Upper lobe of left lung (tissue), 6 donors: ENCODE measurements at regions not wholly inside any gene's neighbourhood (a gene's known extent, or its start where the extent isn't known, plus 50 kb on each side); places are given as distances from the start of the nearest gene placed in this dataset.

Source experiments
- ATAC-seq, 2 donors: fragments of 200-7000 bp; cut with Tn5 transposase; one replicate each; pipeline ENCODE4 v1.9.1; 2022; ENCODE audit warnings: mild to moderate bottlenecking in 2 of 2, moderate library complexity in 2 of 2; ENCODE audit not compliant: low FRiP score in 2 of 2
- DNase-seq, 2 donors: peaks; one replicate each; pipeline ENCODE4 v3.0.0-alpha.2; 2019 to 2020
- H3K27ac ChIP-seq, 4 donors: fragments of 200-600 bp; sonication (generic); one replicate each; pipeline ENCODE4 v1.5.1; 2016 to 2019
- H3K27me3 ChIP-seq, 4 donors: fragments of 200-600 bp; sonication (generic); one replicate each; pipeline ENCODE4 v1.5.1; 2017 to 2019
- H3K36me3 ChIP-seq, 4 donors: fragments of 200-600 bp; sonication (generic); one replicate each; pipeline ENCODE4 v1.5.1; 2016 to 2019
- H3K4me1 ChIP-seq, 4 donors: fragments of 200-600 bp; sonication (generic); one replicate each; pipeline ENCODE4 v1.5.1; 2018 to 2019
- H3K4me3 ChIP-seq, 4 donors: fragments of 200-600 bp; sonication (generic); one replicate each; pipeline ENCODE4 v1.5.1; 2017 to 2019; ENCODE audit warnings: mild to moderate bottlenecking in 2 of 4, moderate library complexity in 1 of 4
- H3K9me3 ChIP-seq, 4 donors: fragments of 200-600 bp; sonication (generic); one replicate each; pipeline ENCODE4 v1.5.1; 2018 to 2019
- EP300 ChIP-seq, 4 donors: sonication (generic); formaldehyde crosslinking; IDR thresholded peaks; one replicate each; pipeline ENCODE4 v1.5.1; 2017; ENCODE audit warnings: antibody characterized with exemption in 4 of 4, control low read depth in 2 of 4
- POLR2A ChIP-seq, 4 donors: fragments of 450-650 bp; IDR thresholded peaks; one replicate each; pipeline ENCODE4 v1.5.1; 2016 to 2017; ENCODE audit warnings: antibody characterized with exemption in 4 of 4, mild to moderate bottlenecking in 2 of 4
- POLR2AphosphoS5 ChIP-seq, 2 donors: sonication (generic); formaldehyde crosslinking; IDR thresholded peaks; one replicate each; pipeline ENCODE4 v1.5.1; 2017; ENCODE audit warnings: antibody characterized with exemption in 2 of 2
- WGBS, 2 donors: methylation state at CpG; one replicate each; pipeline ENCODE4 v1.1.5; 2017 to 2018; 5-methylcytosine and 5-hydroxymethylcytosine counted together
- TF ChIP-seq, protein P1 (sequence below), 6 experiments: fragments of 450-650 bp in 4 of 6; fragments of 200-600 bp in 2 of 6; sonication (generic) in 2 of 6; IDR thresholded peaks; one replicate each; pipeline ENCODE4 v1.5.1; 2016 to 2019; ENCODE audit warnings: antibody characterized with exemption in 6 of 6
- donor health status: DM: no; HTN: no; CAD: no; lungs with moderate emphysema.
- donor health status: DM: no; HTN: yes; CAD: no; lungs with severe emphysema.

DNA sequence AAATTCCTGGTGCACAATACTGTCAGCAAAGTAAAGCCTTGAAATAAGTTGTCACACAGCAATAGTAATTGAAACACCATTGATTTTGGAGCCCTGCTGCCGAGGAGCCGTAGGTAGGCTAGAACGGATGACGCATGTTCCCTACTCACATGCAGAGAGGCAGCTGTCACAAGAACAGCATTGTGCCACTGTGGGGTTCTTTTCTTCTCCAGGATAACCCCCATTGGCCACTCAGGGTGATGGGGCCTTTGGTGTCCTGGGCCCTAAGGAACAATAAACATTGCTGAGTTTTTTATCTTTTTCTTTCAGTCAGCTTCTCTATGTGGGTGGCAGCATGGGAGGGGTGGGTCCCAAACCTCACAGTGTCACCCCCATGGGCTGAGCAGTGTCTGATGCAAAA lies 542.3 kb downstream of the BCOR start:
- Histone ChIP-seq H3K9me3 (no peaks in the 10 kb centered on the region), H3K4me3 (no peak overlapping the region), H3K27me3 (no peaks in the 10 kb centered on the region), H3K27ac (no peak overlapping the region), H3K4me1 (no peaks in the 10 kb centered on the region), H3K36me3 (no peaks in the 10 kb centered on the region)
- DNase-seq = no peak
- no peak for TF ChIP-seq EP300 (IDR thresholded peaks at IDR 0.05)
- TF ChIP-seq, protein P1, sequence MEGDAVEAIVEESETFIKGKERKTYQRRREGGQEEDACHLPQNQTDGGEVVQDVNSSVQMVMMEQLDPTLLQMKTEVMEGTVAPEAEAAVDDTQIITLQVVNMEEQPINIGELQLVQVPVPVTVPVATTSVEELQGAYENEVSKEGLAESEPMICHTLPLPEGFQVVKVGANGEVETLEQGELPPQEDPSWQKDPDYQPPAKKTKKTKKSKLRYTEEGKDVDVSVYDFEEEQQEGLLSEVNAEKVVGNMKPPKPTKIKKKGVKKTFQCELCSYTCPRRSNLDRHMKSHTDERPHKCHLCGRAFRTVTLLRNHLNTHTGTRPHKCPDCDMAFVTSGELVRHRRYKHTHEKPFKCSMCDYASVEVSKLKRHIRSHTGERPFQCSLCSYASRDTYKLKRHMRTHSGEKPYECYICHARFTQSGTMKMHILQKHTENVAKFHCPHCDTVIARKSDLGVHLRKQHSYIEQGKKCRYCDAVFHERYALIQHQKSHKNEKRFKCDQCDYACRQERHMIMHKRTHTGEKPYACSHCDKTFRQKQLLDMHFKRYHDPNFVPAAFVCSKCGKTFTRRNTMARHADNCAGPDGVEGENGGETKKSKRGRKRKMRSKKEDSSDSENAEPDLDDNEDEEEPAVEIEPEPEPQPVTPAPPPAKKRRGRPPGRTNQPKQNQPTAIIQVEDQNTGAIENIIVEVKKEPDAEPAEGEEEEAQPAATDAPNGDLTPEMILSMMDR (IDR thresholded peaks at IDR 0.05) = no peak
- TF ChIP-seq POLR2AphosphoS5 (IDR thresholded peaks at IDR 0.05) = no peak
- no peak for TF ChIP-seq POLR2A (IDR thresholded peaks at IDR 0.05)
- ATAC-seq = no peak
- WGBS, 2 donors = 98% methylated on average over 4 of the region's 4 CpGs; no CpG with 5 or more reads in 1 of the 2 donors

DNA sequence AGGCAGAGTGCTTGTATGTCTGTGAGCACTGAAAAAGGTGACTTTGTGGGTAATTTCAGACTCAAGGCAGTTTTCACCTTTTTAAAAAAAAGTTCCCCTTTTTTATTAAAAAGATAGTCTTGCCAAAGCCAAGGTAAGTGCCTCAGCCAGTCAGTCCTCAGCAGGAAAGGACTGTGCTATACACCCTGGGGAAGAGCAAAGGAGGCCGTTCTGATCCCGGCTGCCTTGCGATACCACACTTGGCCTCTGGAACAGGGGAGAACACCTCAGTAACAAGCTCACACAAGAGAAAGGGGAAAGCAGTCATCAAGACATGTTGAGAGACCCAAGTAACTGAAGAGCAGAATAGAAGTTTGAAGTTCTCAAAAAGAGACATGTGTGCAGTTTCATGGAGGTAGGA lies 541.7 kb downstream of the BCOR start:
- H3K36me3 ChIP-seq = no peaks in the 10 kb centered on the region
- no peak for TF ChIP-seq EP300 (IDR thresholded peaks at IDR 0.05)
- no peak for TF ChIP-seq POLR2AphosphoS5 (IDR thresholded peaks at IDR 0.05)
- no peak for TF ChIP-seq POLR2A (IDR thresholded peaks at IDR 0.05)
- TF ChIP-seq, protein P1 (IDR thresholded peaks at IDR 0.05) = no peak
- H3K27me3 ChIP-seq = no peaks in the 10 kb centered on the region
- no peak for DNase-seq
- no peak for ATAC-seq
- H3K4me3 ChIP-seq = no peak overlapping the region
- H3K9me3 ChIP-seq = no peaks in the 10 kb centered on the region
- 89 to 100% methylated on average over 1 to 3 of the region's 3 CpGs for WGBS, 2 donors
- no peaks in the 10 kb centered on the region for H3K4me1 ChIP-seq
- H3K27ac ChIP-seq = no peak overlapping the region

DNA sequence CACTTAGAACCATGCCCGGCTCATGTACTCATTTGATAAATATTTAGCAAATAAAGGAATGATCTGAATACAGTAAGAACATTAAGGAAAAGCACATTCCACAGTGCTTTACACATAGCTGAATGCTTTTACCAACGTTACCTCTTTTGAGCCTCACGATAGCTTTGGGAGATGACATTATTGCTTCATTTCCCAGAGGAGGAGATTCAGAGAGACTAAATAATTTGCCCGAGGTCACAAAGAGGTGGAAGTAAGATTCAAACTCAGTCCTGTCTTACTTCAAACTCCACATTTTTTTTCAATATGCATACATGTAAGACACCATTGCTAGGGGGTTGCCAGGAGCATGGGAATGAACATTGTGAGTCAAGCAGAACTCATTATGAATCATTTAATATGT lies 538.5 kb downstream of the BCOR start:
- no peaks in the 10 kb centered on the region for H3K36me3 ChIP-seq
- 82 to 84% methylated on average over 4 of the region's 4 CpGs for WGBS, 2 donors
- H3K27me3 ChIP-seq = no peaks in the 10 kb centered on the region
- ATAC-seq (no peak), DNase-seq (no peak)
- no peak for TF ChIP-seq POLR2AphosphoS5 (IDR thresholded peaks at IDR 0.05)
- no peak for TF ChIP-seq POLR2A (IDR thresholded peaks at IDR 0.05)
- TF ChIP-seq EP300 (IDR thresholded peaks at IDR 0.05) = no peak
- TF ChIP-seq, protein P1 (IDR thresholded peaks at IDR 0.05) = no peak
- H3K27ac ChIP-seq = no peak overlapping the region
- no peak overlapping the region for H3K4me3 ChIP-seq
- no peaks in the 10 kb centered on the region for H3K4me1 ChIP-seq
- no peaks in the 10 kb centered on the region for H3K9me3 ChIP-seq

DNA sequence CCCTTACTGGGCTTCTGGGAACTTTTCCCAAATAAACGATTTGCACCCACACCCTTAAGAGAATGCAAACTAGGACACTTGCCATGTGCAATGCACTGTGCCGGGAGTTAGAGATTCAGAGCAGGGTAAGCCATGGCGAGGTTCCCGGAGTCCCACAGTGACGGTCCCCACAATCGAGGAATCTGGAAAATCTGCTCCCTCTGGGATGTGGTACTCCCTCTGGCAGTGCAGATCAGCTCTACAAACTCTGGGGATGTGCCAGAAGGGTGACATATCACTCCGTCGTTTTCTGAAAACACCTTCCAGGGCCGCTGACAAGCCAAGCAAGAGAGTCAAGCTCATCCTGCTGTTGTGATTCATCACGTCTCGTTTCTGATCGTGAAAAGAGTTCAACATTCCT lies 537.5 kb downstream of the BCOR start:
- H3K27ac ChIP-seq = no peak overlapping the region
- DNase-seq (no peak), ATAC-seq (no peak)
- no peaks in the 10 kb centered on the region for H3K4me1 ChIP-seq
- H3K4me3 ChIP-seq = no peak overlapping the region
- TF ChIP-seq POLR2AphosphoS5 (IDR thresholded peaks at IDR 0.05) = no peak
- TF ChIP-seq, protein P1 (IDR thresholded peaks at IDR 0.05) = no peak
- no peak for TF ChIP-seq POLR2A (IDR thresholded peaks at IDR 0.05)
- no peak for TF ChIP-seq EP300 (IDR thresholded peaks at IDR 0.05)
- no peaks in the 10 kb centered on the region for H3K9me3 ChIP-seq
- no peaks in the 10 kb centered on the region for H3K27me3 ChIP-seq
- 80 to 86% methylated on average over 6 to 12 of the region's 12 CpGs for WGBS, 2 donors
- no peaks in the 10 kb centered on the region for H3K36me3 ChIP-seq

DNA sequence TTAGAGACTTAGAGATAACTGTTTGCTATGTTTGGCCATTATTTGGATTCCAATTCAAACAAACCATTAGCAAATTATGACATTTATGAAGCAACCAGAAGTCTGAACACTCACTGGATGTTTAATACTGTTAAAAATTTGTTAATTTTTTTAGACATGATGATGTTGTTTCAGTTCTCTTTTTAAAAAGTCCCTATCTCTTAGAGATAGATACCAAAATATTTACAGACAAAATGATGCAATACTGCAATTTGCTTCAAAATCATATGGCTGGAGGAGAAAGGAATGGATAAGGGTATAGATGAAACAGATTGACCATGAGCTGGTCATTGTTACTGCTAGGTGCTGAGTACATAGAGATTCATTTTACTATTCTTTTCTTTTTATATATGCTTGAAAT lies 534.6 kb downstream of the BCOR start:
- DNase-seq (no peak), ATAC-seq (no peak)
- Histone ChIP-seq H3K36me3 (no peaks in the 10 kb centered on the region), H3K27me3 (no peaks in the 10 kb centered on the region), H3K4me1 (no peaks in the 10 kb centered on the region), H3K9me3 (no peaks in the 10 kb centered on the region), H3K27ac (no peak overlapping the region), H3K4me3 (no peak overlapping the region)
- TF ChIP-seq POLR2A (IDR thresholded peaks at IDR 0.05) (no peak), EP300 (IDR thresholded peaks at IDR 0.05) (no peak), POLR2AphosphoS5 (IDR thresholded peaks at IDR 0.05) (no peak)
- TF ChIP-seq, protein P1 (IDR thresholded peaks at IDR 0.05) = no peak
